Endothelial cell of umbilical vein (primary cell): ENCODE measurements at regions not wholly inside any gene's neighbourhood (a gene's known extent, or its start where the extent isn't known, plus 50 kb on each side); places are given as distances from the start of the nearest gene placed in this dataset.

Experiments used
- BruUV-seq: library from RNA; stranded (reverse); fragments of 400-500 nt; replicated peaks from 2 replicates; lab custom pipeline; 2021; lab: Mats Ljungman, UMichigan
- CTCF ChIA-PET: fragments of 300-600, 350-600 bp; sonication (Branson Sonifier 250); formaldehyde crosslinking; loops from one replicate; lab custom pipeline; 2021; ENCODE audit warnings: antibody characterized with exemption, inconsistent platforms; lab: Charles Lee
- POLR2A ChIA-PET: fragments of 300-600, 350-600 bp; sonication (Branson Sonifier 250); formaldehyde crosslinking; loops from one replicate; lab custom pipeline; 2021; ENCODE audit warnings: antibody characterized with exemption, inconsistent platforms; lab: Charles Lee
- DNase-seq: peaks from one replicate; pipeline ENCODE4 v3.0.0-alpha.2; 2011; ENCODE audit warnings: low read depth, low spot score
- FAIRE-seq: peaks from 2 replicates; lab custom pipeline; 2011; peaks lifted over from hg19 to GRCh38; lab: Jason Lieb, UNC
- H2AFZ ChIP-seq: 2 replicates; pipeline ENCODE4 v1.6.0; 2012; ENCODE audit warnings: low read depth, low read length, control low read depth, inconsistent platforms
- H3K27ac ChIP-seq: 2 replicates; pipeline ENCODE4 v1.5.1; 2011; ENCODE audit warnings: low read depth, mild to moderate bottlenecking, control low read depth, low read length, moderate library complexity; ENCODE audit not compliant: insufficient read depth
- H3K27me3 ChIP-seq, 2 experiments: 2 replicates each; pipeline versions ENCODE4 v1.6.0 to v1.6.1; 2011; ENCODE audit warnings: low read length in 2 of 2, mixed read lengths in 1 of 2; ENCODE audit not compliant: control insufficient read depth in 2 of 2, insufficient read depth in 2 of 2
- H3K36me3 ChIP-seq, 2 experiments: 2 replicates in 1 of 2; 3 replicates in 1 of 2; pipeline ENCODE4 v1.5.1; 2011; ENCODE audit warnings: low read length in 2 of 2, mild to moderate bottlenecking in 1 of 2, moderate library complexity in 1 of 2; ENCODE audit not compliant: control insufficient read depth in 2 of 2, insufficient read depth in 2 of 2; ENCODE audit errors: extremely low read depth in 1 of 2
- H3K4me1 ChIP-seq: 3 replicates; pipeline ENCODE4 v1.5.1; 2011; ENCODE audit warnings: mild to moderate bottlenecking, low read length; ENCODE audit not compliant: control insufficient read depth, insufficient read depth; ENCODE audit errors: extremely low read depth
- H3K4me2 ChIP-seq: 2 replicates; pipeline ENCODE4 v1.6.1; 2011; ENCODE audit warnings: low read length, control low read depth, mixed read lengths; ENCODE audit not compliant: insufficient read depth
- H3K4me3 ChIP-seq, 3 experiments: fragments of 200-600 bp in 1 of 3; sonication (generic), shearing (Covaris generic) in 1 of 3; replicated peaks in 1 of 3; 2 replicates each; pipeline ENCODE4 v1.5.1; 2011 to 2016; ENCODE audit warnings: control low read depth in 3 of 3, low read length in 3 of 3, mild to moderate bottlenecking in 2 of 3, inconsistent platforms in 1 of 3, low read depth in 1 of 3, moderate library complexity in 1 of 3; ENCODE audit not compliant: insufficient read depth in 1 of 3
- H3K79me2 ChIP-seq: 2 replicates; pipeline ENCODE4 v1.6.0; 2012; ENCODE audit warnings: low read length, inconsistent platforms; ENCODE audit not compliant: control insufficient read depth, insufficient read depth
- H3K9ac ChIP-seq: replicated peaks from 2 replicates; pipeline ENCODE3; 2011; ENCODE audit warnings: low read length, control low read depth; ENCODE audit not compliant: insufficient read depth; ENCODE audit errors: extremely low read depth
- H3K9me1 ChIP-seq: replicated peaks from 3 replicates; pipeline ENCODE4 v1.6.0; 2011; ENCODE audit warnings: mild to moderate bottlenecking, low read length; ENCODE audit not compliant: control insufficient read depth, insufficient read depth; ENCODE audit errors: extremely low read depth
- H3K9me3 ChIP-seq: replicated peaks from 2 replicates; pipeline ENCODE4 v1.5.1; 2012; ENCODE audit warnings: low read length, inconsistent platforms; ENCODE audit not compliant: control insufficient read depth, insufficient read depth
- H4K20me1 ChIP-seq: replicated peaks from 2 replicates; pipeline ENCODE3; 2011; ENCODE audit warnings: mild to moderate bottlenecking, low read length; ENCODE audit not compliant: control insufficient read depth, insufficient read depth; ENCODE audit errors: extremely low read depth
- EZH2 ChIP-seq: IDR thresholded peaks from 2 replicates; pipeline ENCODE4 v1.6.1; 2012; ENCODE audit warnings: borderline replicate concordance, low read depth, mild to moderate bottlenecking, moderate library complexity, low read length, inconsistent platforms; ENCODE audit not compliant: severe bottlenecking
- FOS ChIP-seq: IDR thresholded peaks from 2 replicates; pipeline ENCODE4 v1.6.1; 2011; ENCODE audit warnings: mild to moderate bottlenecking, low read length, moderate library complexity, borderline replicate concordance; ENCODE audit not compliant: insufficient read depth
- GATA2 ChIP-seq: IDR thresholded peaks from 2 replicates; pipeline ENCODE4 v1.7.0; 2011; ENCODE audit warnings: low read depth, mild to moderate bottlenecking, moderate library complexity, mixed read lengths, low read length; ENCODE audit not compliant: insufficient read length, insufficient read depth
- MAX ChIP-seq: IDR thresholded peaks from 2 replicates; pipeline ENCODE4 v1.6.1; 2011; ENCODE audit not compliant: insufficient read depth, insufficient read length
- MYC ChIP-seq: IDR thresholded peaks from one replicate; pipeline ENCODE4 v1.6.1; 2011; ENCODE audit warnings: mild to moderate bottlenecking, low read depth, low read length
- POLR2A ChIP-seq: IDR thresholded peaks from 2 replicates; pipeline ENCODE4 v1.6.1; 2012; ENCODE audit warnings: low read depth, mild to moderate bottlenecking, control low read depth, low read length
- POLR2AphosphoS5 ChIP-seq: IDR thresholded peaks from 2 replicates; pipeline ENCODE4 v1.6.1; 2012; ENCODE audit warnings: low read depth, mild to moderate bottlenecking, control low read depth, low read length, moderate library complexity; ENCODE audit not compliant: insufficient read depth
- dilution Hi-C: fragments of 300-500 bp; cut with MboI; formaldehyde crosslinking; loops from one replicate; pipeline ENCODE4 v1.15.0; 2019; ENCODE audit warnings: low sequenced_read_pairs; ENCODE audit not compliant: extremely low pct_ligation_motif_present
- intact Hi-C: fragments of 100-400 bp; cut with micrococcal nuclease; formaldehyde crosslinking; loops from one replicate; pipeline ENCODE4 v1.10.0; 2022

GRCh38 chr3:3627114-3627513 is 172.1 kb upstream of the LRRN1 start:
- intact Hi-C loops (no loop called here), dilution Hi-C loops (no loop called here)
- ChIA-PET POLR2A (no interaction called here), CTCF (no interaction called here)
- BruUV-seq, result no TSS peak
- no peaks in the 10 kb centered on the region for H3K79me2 ChIP-seq
- DNase-seq (no peak), FAIRE-seq (no peak)
- H3K4me2 ChIP-seq, result no peak overlapping the region
- no peaks in the 10 kb centered on the region for H3K27me3 ChIP-seq
- no peaks in the 10 kb centered on the region for H3K36me3 ChIP-seq
- H3K9me1 ChIP-seq, result no peaks in the 10 kb centered on the region
- H3K27ac ChIP-seq, result no peak overlapping the region
- H2AFZ ChIP-seq, result no peak overlapping the region
- peaks cover 11% of the 10 kb centered on the region for H3K9me3 ChIP-seq
- H3K9ac ChIP-seq, result no peak overlapping the region
- no peak overlapping the region for H3K4me3 ChIP-seq
- no peak for TF ChIP-seq GATA2
- TF ChIP-seq EZH2, result no peak
- no peak for TF ChIP-seq POLR2AphosphoS5
- no peak for TF ChIP-seq MAX
- no peak for TF ChIP-seq MYC
- TF ChIP-seq FOS, result no peak
- no peak for TF ChIP-seq POLR2A
- H3K4me1 ChIP-seq, result no peaks in the 10 kb centered on the region
- no peaks in the 10 kb centered on the region for H4K20me1 ChIP-seq

- Histone ChIP-seq H2AFZ (no peak overlapping the region), H3K9ac (no peak overlapping the region), H3K9me3 (peaks cover 9% of the 10 kb centered on the region), H3K4me1 (no peaks in the 10 kb centered on the region), H3K9me1 (no peaks in the 10 kb centered on the region), H4K20me1 (no peaks in the 10 kb centered on the region), H3K27me3 (no peaks in the 10 kb centered on the region), H3K4me2 (no peak overlapping the region), H3K27ac (no peak overlapping the region), H3K79me2 (no peaks in the 10 kb centered on the region), H3K36me3 (no peaks in the 10 kb centered on the region), H3K4me3 (no peak overlapping the region)
- BruUV-seq, result no TSS peak
- intact Hi-C loops (no loop called here), dilution Hi-C loops (no loop called here)
- POLR2A ChIA-PET, result no interaction called here
- DNase-seq (no peak), FAIRE-seq (no peak)
- TF ChIP-seq FOS (no peak), MAX (no peak), POLR2AphosphoS5 (no peak), MYC (no peak)
- CTCF ChIA-PET, result no interaction called here
Measured at GRCh38 chr3:3625544-3626271, 173.5 kb upstream of the LRRN1 start.
